BE2C (cell line): ENCODE measurements at regions not wholly inside any gene's neighbourhood (a gene's known extent, or its start where the extent isn't known, plus 50 kb on each side); places are given as distances from the start of the nearest gene placed in this dataset.

ENCODE experiments used
- DNase-seq: peaks from one replicate; pipeline ENCODE4 v3.0.0-alpha.2; 2020
- H3K27me3 ChIP-seq: fragments of 250-450 bp; sonication (Bioruptor Pico); 2 replicates; pipeline ENCODE4 v1.5.1; 2020; ENCODE audit warnings: mild to moderate bottlenecking
- H3K36me3 ChIP-seq: fragments of 250-450 bp; sonication (Bioruptor Pico); 2 replicates; pipeline ENCODE4 v1.5.1; 2020; ENCODE audit warnings: mild to moderate bottlenecking
- H3K4me1 ChIP-seq: fragments of 250-450 bp; sonication (Bioruptor Pico); 2 replicates; pipeline ENCODE4 v1.5.1; 2020
- H3K4me3 ChIP-seq: 2 replicates; pipeline ENCODE4 v1.5.1; 2011; ENCODE audit warnings: low read depth, low read length
- H3K9me3 ChIP-seq: fragments of 250-450 bp; sonication (Bioruptor Pico); 2 replicates; pipeline ENCODE4 v1.5.1; 2020
- TF ChIP-seq, protein P1 (sequence below): IDR thresholded peaks from 2 replicates; pipeline ENCODE4 v1.5.1; 2012; ENCODE audit warnings: mild to moderate bottlenecking, low read depth, low read length

DNA sequence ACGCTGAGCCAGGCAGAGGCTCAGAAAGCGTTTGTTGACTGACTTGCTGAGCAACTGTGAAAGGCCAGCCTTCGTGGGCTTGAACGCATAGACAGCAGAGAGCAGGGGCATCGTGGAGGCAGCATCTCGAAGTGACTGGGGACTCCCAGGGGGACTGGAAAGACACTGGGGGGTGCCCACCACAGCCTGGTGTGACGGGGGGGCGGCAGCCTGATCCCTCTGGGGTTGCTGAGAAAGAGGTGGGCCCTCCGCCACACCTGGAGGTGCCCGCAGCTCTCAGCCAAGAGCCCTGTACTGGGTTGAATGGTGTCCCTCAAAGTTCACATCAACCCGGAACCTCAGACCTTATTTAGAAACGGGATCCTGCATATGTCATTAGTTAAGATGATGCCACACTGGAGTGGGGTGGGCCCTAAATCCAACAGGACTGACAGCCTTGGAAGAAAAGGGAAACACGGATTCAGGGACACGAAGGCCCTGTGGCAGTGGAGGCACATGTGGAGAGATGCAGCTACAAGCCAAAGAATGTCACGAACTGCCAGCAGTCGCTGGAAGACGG is 84.6 kb downstream of the RFLNA start:
- no peak overlapping the region for H3K4me3 ChIP-seq
- no peak for DNase-seq
- TF ChIP-seq, protein P1, sequence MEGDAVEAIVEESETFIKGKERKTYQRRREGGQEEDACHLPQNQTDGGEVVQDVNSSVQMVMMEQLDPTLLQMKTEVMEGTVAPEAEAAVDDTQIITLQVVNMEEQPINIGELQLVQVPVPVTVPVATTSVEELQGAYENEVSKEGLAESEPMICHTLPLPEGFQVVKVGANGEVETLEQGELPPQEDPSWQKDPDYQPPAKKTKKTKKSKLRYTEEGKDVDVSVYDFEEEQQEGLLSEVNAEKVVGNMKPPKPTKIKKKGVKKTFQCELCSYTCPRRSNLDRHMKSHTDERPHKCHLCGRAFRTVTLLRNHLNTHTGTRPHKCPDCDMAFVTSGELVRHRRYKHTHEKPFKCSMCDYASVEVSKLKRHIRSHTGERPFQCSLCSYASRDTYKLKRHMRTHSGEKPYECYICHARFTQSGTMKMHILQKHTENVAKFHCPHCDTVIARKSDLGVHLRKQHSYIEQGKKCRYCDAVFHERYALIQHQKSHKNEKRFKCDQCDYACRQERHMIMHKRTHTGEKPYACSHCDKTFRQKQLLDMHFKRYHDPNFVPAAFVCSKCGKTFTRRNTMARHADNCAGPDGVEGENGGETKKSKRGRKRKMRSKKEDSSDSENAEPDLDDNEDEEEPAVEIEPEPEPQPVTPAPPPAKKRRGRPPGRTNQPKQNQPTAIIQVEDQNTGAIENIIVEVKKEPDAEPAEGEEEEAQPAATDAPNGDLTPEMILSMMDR: no peak
- H3K9me3 ChIP-seq: no peaks in the 10 kb centered on the region
- no peaks in the 10 kb centered on the region for H3K4me1 ChIP-seq
- peaks cover 85% of the 10 kb centered on the region for H3K36me3 ChIP-seq
- H3K27me3 ChIP-seq: no peaks in the 10 kb centered on the region

DNA sequence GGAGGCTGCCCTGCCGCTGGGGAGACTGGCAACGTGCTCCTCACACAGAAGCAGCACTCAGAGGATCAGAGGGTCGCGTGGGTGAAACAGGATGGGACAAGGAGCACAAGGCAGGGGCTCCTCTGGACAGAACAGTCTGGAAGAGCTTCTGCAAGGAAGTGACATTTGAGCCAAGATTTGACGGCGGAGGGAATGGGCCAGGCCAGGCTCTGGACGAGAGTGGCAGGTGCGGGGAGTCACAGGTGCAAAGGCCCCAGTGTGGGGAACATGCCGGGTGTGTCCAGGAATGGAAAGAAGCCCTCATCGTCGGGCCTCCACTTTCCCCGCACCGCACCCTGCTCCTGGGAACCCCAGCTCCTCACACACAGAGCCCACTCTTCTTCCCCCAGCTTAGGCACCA is 84.0 kb downstream of the RFLNA start:
- Histone ChIP-seq H3K27me3 (no peaks in the 10 kb centered on the region), H3K4me3 (no peak overlapping the region), H3K4me1 (no peaks in the 10 kb centered on the region), H3K9me3 (no peaks in the 10 kb centered on the region), H3K36me3 (peaks cover 87% of the 10 kb centered on the region)
- TF ChIP-seq, protein P1: no peak
- no peak for DNase-seq

DNA sequence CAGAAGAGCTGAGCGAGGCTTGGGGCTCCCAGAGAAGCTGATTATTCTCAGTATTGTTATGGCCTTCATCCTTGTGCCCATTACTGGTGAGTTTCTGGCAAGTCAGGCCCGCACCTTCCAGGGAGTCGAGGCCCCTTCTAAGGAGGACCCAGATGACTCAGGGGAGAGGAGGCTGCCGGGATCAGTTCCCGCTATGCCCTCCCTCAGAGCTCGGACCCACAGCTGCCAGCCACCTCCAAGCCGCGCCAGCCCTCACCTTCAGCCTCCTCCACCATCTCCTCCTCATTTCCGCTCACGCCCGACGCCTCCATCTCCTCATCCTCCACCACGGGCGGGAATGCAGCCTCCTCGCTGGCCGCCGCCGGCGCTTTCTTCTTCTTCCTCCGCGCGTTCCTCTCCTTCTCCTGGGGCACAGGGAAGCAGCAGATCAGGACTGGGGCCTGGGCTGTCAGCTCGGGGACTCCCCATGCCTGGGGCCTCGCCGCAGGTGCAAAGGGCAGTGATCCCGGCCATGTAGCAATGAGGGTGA is 83.2 kb downstream of the RFLNA start:
- H3K27me3 ChIP-seq: no peaks in the 10 kb centered on the region
- H3K36me3 ChIP-seq: peaks cover 81% of the 10 kb centered on the region
- TF ChIP-seq, protein P1: no peak
- DNase-seq: no peak
- no peak overlapping the region for H3K4me3 ChIP-seq
- H3K9me3 ChIP-seq: no peaks in the 10 kb centered on the region
- no peaks in the 10 kb centered on the region for H3K4me1 ChIP-seq

DNA sequence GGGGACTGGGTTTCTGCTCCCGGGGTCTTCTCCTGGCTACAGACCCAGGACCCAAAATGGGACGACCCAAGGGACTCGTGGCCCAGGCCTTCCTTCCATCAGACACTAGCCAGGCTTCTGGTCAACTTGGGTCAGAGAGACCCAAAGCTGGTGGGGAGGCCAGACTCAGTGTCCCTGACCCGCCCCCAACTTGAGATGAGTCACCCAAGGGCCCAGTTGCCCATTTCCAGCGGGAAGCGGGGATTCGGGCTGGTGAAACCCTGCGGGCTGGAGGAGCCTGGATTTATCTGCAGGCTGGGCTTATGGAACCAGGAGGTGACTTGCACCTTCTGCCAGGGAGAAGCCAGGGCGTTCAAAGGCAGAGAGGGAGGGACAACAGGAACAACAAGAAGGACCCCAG is 81.5 kb downstream of the RFLNA start:
- DNase-seq: no peak
- no peaks in the 10 kb centered on the region for H3K9me3 ChIP-seq
- TF ChIP-seq, protein P1: no peak
- H3K27me3 ChIP-seq: no peaks in the 10 kb centered on the region
- no peaks in the 10 kb centered on the region; the same call in 1 of the 2 replicates for H3K4me1 ChIP-seq
- H3K4me3 ChIP-seq: no peak overlapping the region
- H3K36me3 ChIP-seq: peaks cover 79% of the 10 kb centered on the region

DNA sequence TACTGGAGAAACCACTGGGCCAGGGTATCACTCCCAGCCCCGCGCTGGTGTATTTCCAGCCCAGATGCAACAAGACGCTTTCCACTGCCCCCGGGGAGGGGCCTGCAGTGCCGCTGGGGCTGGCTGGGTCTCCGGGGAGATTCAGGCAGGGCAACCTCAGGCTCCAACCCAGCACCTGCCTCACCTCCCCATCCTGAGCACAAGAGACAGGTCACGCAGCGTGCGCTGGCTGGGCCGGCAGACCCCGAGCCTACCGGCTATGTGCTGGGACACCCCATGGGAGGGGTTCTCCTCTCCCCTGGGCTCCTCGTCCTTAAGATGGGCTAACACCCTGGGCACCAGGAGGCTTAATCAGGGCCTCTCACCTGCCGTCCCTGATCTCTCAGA is 80.9 kb downstream of the RFLNA start:
- Histone ChIP-seq H3K36me3 (peaks cover 78% of the 10 kb centered on the region), H3K27me3 (no peaks in the 10 kb centered on the region), H3K4me3 (no peak overlapping the region), H3K4me1 (peaks cover 3% of the 10 kb centered on the region), H3K9me3 (no peaks in the 10 kb centered on the region)
- TF ChIP-seq, protein P1: no peak
- DNase-seq: no peak

DNA sequence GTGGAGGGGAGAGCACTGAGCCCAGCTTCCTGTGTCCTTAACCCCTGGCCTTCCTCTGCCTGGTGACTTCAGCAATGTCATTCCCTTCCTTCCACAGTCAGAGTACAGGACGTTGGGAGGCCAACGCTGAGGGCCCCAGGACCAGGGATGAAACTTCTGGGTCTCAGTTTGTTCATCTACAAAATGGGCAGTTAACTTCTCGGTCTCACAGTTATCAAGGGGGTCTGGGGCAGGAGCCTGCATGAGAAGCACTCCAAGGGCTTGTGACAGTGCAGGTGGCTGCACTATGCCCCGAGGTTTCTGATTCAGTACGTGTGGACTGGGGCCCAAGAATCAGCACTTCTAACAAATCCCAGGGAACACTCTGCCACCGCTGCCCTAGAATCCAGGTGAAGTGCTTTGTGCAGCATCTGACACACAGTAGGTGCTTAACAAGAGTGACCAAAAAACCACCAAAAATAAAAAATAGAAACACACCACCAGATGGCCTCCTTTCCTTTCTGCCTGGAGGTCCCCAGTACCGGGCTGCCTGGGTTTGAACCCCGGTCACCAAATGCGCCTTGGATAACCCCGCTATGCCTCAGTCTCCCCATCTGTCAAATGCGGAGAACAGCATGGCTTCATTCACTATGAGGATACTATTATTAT is 80.4 kb downstream of the RFLNA start:
- TF ChIP-seq, protein P1: peak; percentile 22
- Histone ChIP-seq H3K4me3 (no peak overlapping the region), H3K4me1 (peaks cover 6% of the 10 kb centered on the region), H3K27me3 (no peaks in the 10 kb centered on the region), H3K9me3 (no peaks in the 10 kb centered on the region), H3K36me3 (peaks cover 79% of the 10 kb centered on the region)
- DNase-seq: no peak
